C1 segment of cervical spinal cord (tissue), 14 donors: ENCODE measurements at regions not wholly inside any gene's neighbourhood (a gene's known extent, or its start where the extent isn't known, plus 50 kb on each side); places are given as distances from the start of the nearest gene placed in this dataset.
"Not testable (repeated sequence)": the region's sequence is repeated elsewhere in the genome, so short reads cannot be mapped to it uniquely, and the experiment has no call there.

Source experiments
- DNase-seq, 14 donors: peaks; one replicate each; lab custom pipeline; 2025; lab: John Stamatoyannopoulos, UW

DNA sequence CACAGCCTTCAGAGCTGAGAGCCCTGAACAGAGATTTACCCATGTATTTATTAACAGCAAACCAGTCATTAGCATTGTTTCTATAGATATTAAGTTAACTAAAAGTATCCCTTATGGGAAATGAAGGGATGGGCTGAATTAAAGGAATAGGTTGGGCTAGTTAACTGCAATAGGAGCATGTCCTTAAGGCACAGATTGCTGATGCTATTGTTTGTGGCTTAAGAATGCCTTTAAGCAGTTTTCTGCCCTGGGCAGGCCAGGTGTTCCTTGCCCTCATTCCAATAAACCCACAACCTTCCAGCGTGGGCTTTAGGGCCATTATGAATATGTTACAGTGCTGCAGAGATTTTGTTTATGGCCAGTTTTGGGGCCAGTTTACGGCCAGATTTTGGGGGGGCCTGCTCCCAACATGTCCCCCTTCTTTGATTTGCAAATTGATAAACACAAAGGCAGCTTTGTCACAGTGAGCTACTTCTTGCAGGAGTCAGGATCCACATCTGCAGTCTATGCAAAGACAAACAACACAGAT, 61.2 kb upstream of the FMNL2 start:
- DNase-seq: not testable (repeated sequence)

- not testable (repeated sequence) for DNase-seq
Measured at GRCh38 chr2:152277896-152278295, 57.1 kb upstream of the FMNL2 start.

DNA sequence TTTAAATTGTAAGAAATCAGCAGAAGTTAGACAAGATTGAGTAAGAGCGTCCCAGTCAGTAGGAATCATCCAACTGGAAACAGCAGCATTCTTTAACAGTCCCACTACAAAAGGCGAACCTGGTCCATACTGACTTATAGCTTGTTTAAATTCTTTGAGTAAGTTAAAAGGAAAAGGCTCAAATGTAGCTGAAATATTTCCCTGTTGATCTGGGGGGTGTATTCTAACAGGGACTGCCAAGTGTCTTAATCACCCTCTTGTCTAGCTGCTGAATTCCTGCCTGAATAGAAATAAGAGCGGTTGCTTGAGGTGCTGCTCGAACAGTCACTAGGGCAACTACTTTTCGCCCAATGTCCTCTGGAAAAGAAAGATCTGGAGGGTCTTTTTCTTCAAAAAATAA, 56.4 kb upstream of the FMNL2 start:
- no peak for DNase-seq

DNA sequence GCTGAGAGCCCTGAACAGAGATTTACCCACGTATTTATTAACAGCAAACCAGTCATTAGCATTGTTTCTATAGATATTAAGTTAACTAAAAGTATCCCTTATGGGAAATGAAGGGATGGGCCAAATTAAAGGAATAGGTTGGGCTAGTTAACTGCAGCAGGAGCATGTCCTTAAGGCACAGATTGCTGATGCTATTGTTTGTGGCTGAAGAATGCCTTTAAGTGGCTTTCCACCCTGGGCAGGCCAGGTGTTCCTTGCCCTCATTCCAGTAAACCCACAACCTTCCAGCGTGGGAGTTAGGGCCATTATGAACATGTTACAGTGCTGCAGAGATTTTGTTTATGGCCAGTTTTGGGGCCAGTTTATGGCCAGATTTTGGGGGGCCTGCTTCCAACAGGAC, 55.6 kb upstream of the FMNL2 start:
- DNase-seq: not testable (repeated sequence)

DNA sequence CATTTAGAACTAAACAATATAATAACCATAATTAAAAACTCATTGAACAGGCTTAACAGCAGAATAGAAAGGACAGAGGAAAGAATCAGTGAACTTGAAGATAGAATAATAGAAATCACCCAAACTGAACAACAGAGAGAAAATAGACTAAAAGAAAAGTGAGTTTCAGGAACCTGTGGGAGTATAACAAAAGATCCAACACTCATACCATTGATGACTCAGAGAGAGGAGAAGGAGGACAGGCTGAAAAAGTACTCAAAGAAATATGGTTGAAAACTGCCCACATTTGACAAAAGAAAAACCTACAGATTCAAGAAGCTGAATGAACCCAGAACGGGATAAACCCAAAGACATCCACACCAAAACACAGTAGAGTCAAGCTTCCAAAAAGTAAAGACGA, 54.2 kb upstream of the FMNL2 start:
- DNase-seq: no peak

- DNase-seq: no peak
Measured at GRCh38 chr2:152283392-152283791, 51.6 kb upstream of the FMNL2 start.

DNA sequence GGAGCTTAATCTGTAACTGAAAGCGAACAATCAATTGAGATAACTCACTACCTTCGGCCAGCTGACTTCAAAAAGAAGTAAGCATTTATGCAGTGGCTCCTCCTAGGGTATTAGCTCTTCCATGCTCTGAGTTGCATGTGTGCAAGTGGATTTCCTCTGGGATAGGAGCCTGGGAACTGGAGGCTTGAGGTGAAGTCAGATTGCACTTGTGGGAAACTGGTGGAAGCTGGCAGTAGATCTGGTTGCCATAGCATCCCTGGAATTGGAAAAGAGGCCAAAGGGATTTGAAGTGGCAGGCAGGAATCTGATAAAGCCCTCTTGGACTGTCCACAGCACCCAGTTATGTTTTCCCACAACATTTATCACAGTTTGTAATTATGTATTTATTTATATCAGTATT, 50.6 kb upstream of the FMNL2 start:
- peak in 1 of 14 donors; percentile 1 for DNase-seq
